Left kidney (tissue), 1 donor: ENCODE measurements at regions not wholly inside any gene's neighbourhood (a gene's known extent, or its start where the extent isn't known, plus 50 kb on each side); places are given as distances from the start of the nearest gene placed in this dataset.

Experiments
- DNase-seq: peaks from one replicate; pipeline ENCODE4 v3.0.0-alpha.2; 2013

GRCh38 chr16:17858061-17858460 is 387.3 kb upstream of the XYLT1 start:
- DNase-seq = no peak

- no peak for DNase-seq
Measured at GRCh38 chr16:17853958-17854357, 383.2 kb upstream of the XYLT1 start.

- DNase-seq = no peak
Measured at GRCh38 chr16:17852977-17853702, 382.4 kb upstream of the XYLT1 start.

GRCh38 chr16:17850581-17851250 is 380.0 kb upstream of the XYLT1 start:
- no peak for DNase-seq

- DNase-seq = no peak
Measured at GRCh38 chr16:17847234-17847795, 376.6 kb upstream of the XYLT1 start.

- DNase-seq = no peak
Measured at GRCh38 chr16:17846030-17846429, 375.3 kb upstream of the XYLT1 start.

GRCh38 chr16:17845031-17845430 is 374.3 kb upstream of the XYLT1 start:
- no peak for DNase-seq

- DNase-seq = no peak
Measured at GRCh38 chr16:17843905-17844304, 373.1 kb upstream of the XYLT1 start.

- no peak for DNase-seq
Measured at GRCh38 chr16:17839907-17840306, 369.1 kb upstream of the XYLT1 start.

GRCh38 chr16:17839272-17839671 is 368.5 kb upstream of the XYLT1 start:
- no peak for DNase-seq

- DNase-seq = no peak
Measured at GRCh38 chr16:17836868-17837602, 366.3 kb upstream of the XYLT1 start.

GRCh38 chr16:17835118-17835876 is 364.5 kb upstream of the XYLT1 start:
- no peak for DNase-seq

- DNase-seq = no peak
Measured at GRCh38 chr16:17832738-17833137, 362.0 kb upstream of the XYLT1 start.

GRCh38 chr16:17831330-17831729 is 360.6 kb upstream of the XYLT1 start:
- no peak for DNase-seq

GRCh38 chr16:17830651-17831050 is 359.9 kb upstream of the XYLT1 start:
- no peak for DNase-seq

GRCh38 chr16:17829811-17830210 is 359.1 kb upstream of the XYLT1 start:
- DNase-seq = no peak

- no peak for DNase-seq
Measured at GRCh38 chr16:17828012-17828411, 357.3 kb upstream of the XYLT1 start.

GRCh38 chr16:17827313-17827712 is 356.6 kb upstream of the XYLT1 start:
- no peak for DNase-seq

- DNase-seq = no peak
Measured at GRCh38 chr16:17817943-17818342, 347.2 kb upstream of the XYLT1 start.

- no peak for DNase-seq
Measured at GRCh38 chr16:17817260-17817659, 346.5 kb upstream of the XYLT1 start.

GRCh38 chr16:17812771-17813170 is 342.0 kb upstream of the XYLT1 start:
- DNase-seq = no peak

- no peak for DNase-seq
Measured at GRCh38 chr16:17804857-17805256, 334.1 kb upstream of the XYLT1 start.
